HepG2 (cell line): ENCODE measurements at regions not wholly inside any gene's neighbourhood (a gene's known extent, or its start where the extent isn't known, plus 50 kb on each side); places are given as distances from the start of the nearest gene placed in this dataset.

Experiments
- ATF1 ChIP-seq: IDR thresholded peaks from 2 replicates; pipeline ENCODE4 v1.6.1; 2016; ENCODE audit warnings: mild to moderate bottlenecking, control low read depth
- MXI1 ChIP-seq: IDR thresholded peaks from 3 replicates; pipeline ENCODE4 v1.6.1; 2012; ENCODE audit warnings: low read depth, low read length, inconsistent platforms, borderline replicate concordance
- ZFP36L1 ChIP-seq: sonication (generic); formaldehyde crosslinking; IDR thresholded peaks from 2 replicates; pipeline ENCODE4 v1.8.0; 2022; ENCODE audit warnings: mild to moderate bottlenecking, missing genetic modification reagents, moderate library complexity
- ZNF296 ChIP-seq: sonication (generic); formaldehyde crosslinking; conservative IDR thresholded peaks from 2 replicates; pipeline ENCODE4 v1.5.0; 2020; ENCODE audit warnings: mild to moderate bottlenecking, missing genetic modification reagents
- ZNF407 ChIP-seq: sonication (generic); formaldehyde crosslinking; IDR thresholded peaks from one replicate; pipeline ENCODE4 v1.5.1; 2020; ENCODE audit warnings: mild to moderate bottlenecking, missing genetic modification reagents; ENCODE audit errors: not compliant biosample characterization
- ZNF609 ChIP-seq: sonication (generic); formaldehyde crosslinking; IDR thresholded peaks from 2 replicates; pipeline ENCODE4 v1.4.0; 2020; ENCODE audit warnings: mild to moderate bottlenecking, missing genetic modification reagents, borderline replicate concordance
- TF ChIP-seq, protein P1 (sequence below), 2 experiments: sonication (generic) in 1 of 2; formaldehyde crosslinking in 1 of 2; IDR thresholded peaks; 2 replicates each; pipeline versions ENCODE4 v1.4.0 to v1.6.1; 2016 to 2020; ENCODE audit warnings: borderline replicate concordance in 1 of 2, low read depth in 1 of 2, mild to moderate bottlenecking in 1 of 2, missing genetic modification reagents in 1 of 2
- TF ChIP-seq, protein P2 (sequence below): sonication (generic); formaldehyde crosslinking; IDR thresholded peaks from 2 replicates; pipeline ENCODE4 v1.4.0; 2020; ENCODE audit warnings: mild to moderate bottlenecking, missing genetic modification reagents
- TF ChIP-seq, protein P3 (sequence below): IDR thresholded peaks from 2 replicates; pipeline ENCODE4 v1.6.1; 2016; ENCODE audit warnings: mild to moderate bottlenecking

GRCh38 chr1:189185097-189185496, 1292.6 kb downstream of the BRINP3 start (continued):
- TF ChIP-seq ZNF407 (CRISPR knock-in tag), result no peak
- no peak for TF ChIP-seq MXI1
- TF ChIP-seq ZFP36L1, result no peak
- TF ChIP-seq, protein P1, sequence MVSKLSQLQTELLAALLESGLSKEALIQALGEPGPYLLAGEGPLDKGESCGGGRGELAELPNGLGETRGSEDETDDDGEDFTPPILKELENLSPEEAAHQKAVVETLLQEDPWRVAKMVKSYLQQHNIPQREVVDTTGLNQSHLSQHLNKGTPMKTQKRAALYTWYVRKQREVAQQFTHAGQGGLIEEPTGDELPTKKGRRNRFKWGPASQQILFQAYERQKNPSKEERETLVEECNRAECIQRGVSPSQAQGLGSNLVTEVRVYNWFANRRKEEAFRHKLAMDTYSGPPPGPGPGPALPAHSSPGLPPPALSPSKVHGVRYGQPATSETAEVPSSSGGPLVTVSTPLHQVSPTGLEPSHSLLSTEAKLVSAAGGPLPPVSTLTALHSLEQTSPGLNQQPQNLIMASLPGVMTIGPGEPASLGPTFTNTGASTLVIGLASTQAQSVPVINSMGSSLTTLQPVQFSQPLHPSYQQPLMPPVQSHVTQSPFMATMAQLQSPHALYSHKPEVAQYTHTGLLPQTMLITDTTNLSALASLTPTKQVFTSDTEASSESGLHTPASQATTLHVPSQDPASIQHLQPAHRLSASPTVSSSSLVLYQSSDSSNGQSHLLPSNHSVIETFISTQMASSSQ (IDR thresholded peaks at IDR 0.05; ENCODE audit: low read depth), result no peak
- TF ChIP-seq, protein P1 (CRISPR knock-in tag; IDR thresholded peaks at IDR 0.05; ENCODE audit: borderline replicate concordance), result no peak
- no peak for TF ChIP-seq ZNF296 (CRISPR knock-in tag)
- no peak for TF ChIP-seq ZNF609 (CRISPR knock-in tag)
- no peak for TF ChIP-seq ATF1 (CRISPR knock-in tag)
- TF ChIP-seq, protein P2, sequence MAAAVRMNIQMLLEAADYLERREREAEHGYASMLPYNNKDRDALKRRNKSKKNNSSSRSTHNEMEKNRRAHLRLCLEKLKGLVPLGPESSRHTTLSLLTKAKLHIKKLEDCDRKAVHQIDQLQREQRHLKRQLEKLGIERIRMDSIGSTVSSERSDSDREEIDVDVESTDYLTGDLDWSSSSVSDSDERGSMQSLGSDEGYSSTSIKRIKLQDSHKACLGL (CRISPR knock-in tag), result no peak
- TF ChIP-seq, protein P3, sequence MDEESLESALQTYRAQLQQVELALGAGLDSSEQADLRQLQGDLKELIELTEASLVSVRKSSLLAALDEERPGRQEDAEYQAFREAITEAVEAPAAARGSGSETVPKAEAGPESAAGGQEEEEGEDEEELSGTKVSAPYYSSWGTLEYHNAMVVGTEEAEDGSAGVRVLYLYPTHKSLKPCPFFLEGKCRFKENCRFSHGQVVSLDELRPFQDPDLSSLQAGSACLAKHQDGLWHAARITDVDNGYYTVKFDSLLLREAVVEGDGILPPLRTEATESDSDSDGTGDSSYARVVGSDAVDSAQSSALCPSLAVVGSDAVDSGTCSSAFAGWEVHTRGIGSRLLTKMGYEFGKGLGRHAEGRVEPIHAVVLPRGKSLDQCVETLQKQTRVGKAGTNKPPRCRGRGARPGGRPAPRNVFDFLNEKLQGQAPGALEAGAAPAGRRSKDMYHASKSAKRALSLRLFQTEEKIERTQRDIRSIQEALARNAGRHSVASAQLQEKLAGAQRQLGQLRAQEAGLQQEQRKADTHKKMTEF (CRISPR knock-in tag), result no peak
